Osteoblast (primary cell): ENCODE measurements at regions not wholly inside any gene's neighbourhood (a gene's known extent, or its start where the extent isn't known, plus 50 kb on each side); places are given as distances from the start of the nearest gene placed in this dataset.
A peak's percentile ranks its signal among the peaks of the same experiment; 100 is the strongest.

Experiments used
- DNase-seq: peaks from one replicate; pipeline ENCODE4 v3.0.0; 2011; ENCODE audit warnings: low spot score, mixed read lengths; ENCODE audit not compliant: insufficient read length; ENCODE audit errors: missing footprints
- H2AFZ ChIP-seq: 2 replicates; pipeline ENCODE4 v1.6.0; 2011; ENCODE audit warnings: mild to moderate bottlenecking, low read length
- H3K27ac ChIP-seq: 2 replicates; pipeline ENCODE4 v1.5.1; 2011; ENCODE audit warnings: mild to moderate bottlenecking, low read depth, low read length, moderate library complexity
- H3K27me3 ChIP-seq: 2 replicates; pipeline ENCODE4 v1.6.0; 2012; ENCODE audit warnings: mild to moderate bottlenecking, control low read depth, inconsistent platforms, low read length, moderate library complexity; ENCODE audit not compliant: insufficient read depth
- H3K36me3 ChIP-seq: 2 replicates; pipeline ENCODE4 v1.5.1; 2011; ENCODE audit warnings: mild to moderate bottlenecking, low read length, control low read depth, moderate library complexity; ENCODE audit not compliant: insufficient read depth
- H3K4me1 ChIP-seq: 2 replicates; pipeline ENCODE4 v1.5.1; 2011; ENCODE audit warnings: mild to moderate bottlenecking, low read length, control low read depth, moderate library complexity; ENCODE audit not compliant: insufficient read depth
- H3K4me2 ChIP-seq: 2 replicates; pipeline ENCODE4 v1.6.0; 2011; ENCODE audit warnings: mild to moderate bottlenecking, low read length; ENCODE audit not compliant: insufficient read depth
- H3K4me3 ChIP-seq: fragments of 200-600 bp; sonication (generic); 3 replicates; pipeline ENCODE4 v1.5.1; 2012; ENCODE audit warnings: mild to moderate bottlenecking, low read length, inconsistent platforms; ENCODE audit not compliant: insufficient read depth
- H3K79me2 ChIP-seq: 2 replicates; pipeline ENCODE4 v1.6.0; 2012; ENCODE audit warnings: mild to moderate bottlenecking, low read length, control low read depth, inconsistent platforms; ENCODE audit not compliant: insufficient read depth
- H3K9me3 ChIP-seq: 2 replicates; pipeline ENCODE4 v1.5.1; 2011; ENCODE audit warnings: low read depth, low read length, control low read depth
- H4K20me1 ChIP-seq: 2 replicates; pipeline ENCODE4 v1.6.0; 2012; ENCODE audit warnings: mild to moderate bottlenecking, low read length, control low read depth; ENCODE audit not compliant: insufficient read depth
- TF ChIP-seq, protein P1 (sequence below): IDR thresholded peaks from 2 replicates; pipeline ENCODE4 v1.5.1; 2011; ENCODE audit warnings: mild to moderate bottlenecking, low read depth, low read length, moderate library complexity; ENCODE audit errors: extremely low read depth

DNA sequence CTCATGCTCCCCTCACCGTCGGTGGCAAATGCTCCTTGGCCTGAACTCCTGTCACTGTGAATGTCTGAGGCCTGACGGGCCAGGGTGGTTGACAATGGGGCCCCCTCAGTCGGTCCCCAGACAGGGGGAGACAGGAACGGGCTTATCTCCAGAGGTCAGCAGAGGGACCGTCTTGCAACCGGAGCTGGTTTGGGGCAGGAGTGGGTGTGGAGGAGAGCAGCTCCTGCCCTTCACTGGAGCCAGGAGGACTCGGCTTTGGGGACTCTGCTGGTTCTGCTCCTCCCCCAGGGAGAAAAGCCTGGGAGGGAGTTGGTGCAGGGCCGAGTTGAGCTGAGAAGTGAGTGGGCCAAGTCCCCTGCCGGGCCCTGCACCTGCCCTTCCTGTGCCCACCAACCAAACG, 354.4 kb downstream of the BRD1 start:
- Histone ChIP-seq H3K79me2 (no peaks in the 10 kb centered on the region), H3K4me1 (no peaks in the 10 kb centered on the region), H4K20me1 (no peaks in the 10 kb centered on the region), H3K27ac (no peak overlapping the region), H3K9me3 (peaks cover 6% of the 10 kb centered on the region), H3K27me3 (no peaks in the 10 kb centered on the region), H3K4me2 (no peak overlapping the region), H3K36me3 (no peaks in the 10 kb centered on the region), H3K4me3 (no peak overlapping the region), H2AFZ (no peak overlapping the region)
- DNase-seq: peak; percentile 26
- TF ChIP-seq, protein P1, sequence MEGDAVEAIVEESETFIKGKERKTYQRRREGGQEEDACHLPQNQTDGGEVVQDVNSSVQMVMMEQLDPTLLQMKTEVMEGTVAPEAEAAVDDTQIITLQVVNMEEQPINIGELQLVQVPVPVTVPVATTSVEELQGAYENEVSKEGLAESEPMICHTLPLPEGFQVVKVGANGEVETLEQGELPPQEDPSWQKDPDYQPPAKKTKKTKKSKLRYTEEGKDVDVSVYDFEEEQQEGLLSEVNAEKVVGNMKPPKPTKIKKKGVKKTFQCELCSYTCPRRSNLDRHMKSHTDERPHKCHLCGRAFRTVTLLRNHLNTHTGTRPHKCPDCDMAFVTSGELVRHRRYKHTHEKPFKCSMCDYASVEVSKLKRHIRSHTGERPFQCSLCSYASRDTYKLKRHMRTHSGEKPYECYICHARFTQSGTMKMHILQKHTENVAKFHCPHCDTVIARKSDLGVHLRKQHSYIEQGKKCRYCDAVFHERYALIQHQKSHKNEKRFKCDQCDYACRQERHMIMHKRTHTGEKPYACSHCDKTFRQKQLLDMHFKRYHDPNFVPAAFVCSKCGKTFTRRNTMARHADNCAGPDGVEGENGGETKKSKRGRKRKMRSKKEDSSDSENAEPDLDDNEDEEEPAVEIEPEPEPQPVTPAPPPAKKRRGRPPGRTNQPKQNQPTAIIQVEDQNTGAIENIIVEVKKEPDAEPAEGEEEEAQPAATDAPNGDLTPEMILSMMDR: no peak

DNA sequence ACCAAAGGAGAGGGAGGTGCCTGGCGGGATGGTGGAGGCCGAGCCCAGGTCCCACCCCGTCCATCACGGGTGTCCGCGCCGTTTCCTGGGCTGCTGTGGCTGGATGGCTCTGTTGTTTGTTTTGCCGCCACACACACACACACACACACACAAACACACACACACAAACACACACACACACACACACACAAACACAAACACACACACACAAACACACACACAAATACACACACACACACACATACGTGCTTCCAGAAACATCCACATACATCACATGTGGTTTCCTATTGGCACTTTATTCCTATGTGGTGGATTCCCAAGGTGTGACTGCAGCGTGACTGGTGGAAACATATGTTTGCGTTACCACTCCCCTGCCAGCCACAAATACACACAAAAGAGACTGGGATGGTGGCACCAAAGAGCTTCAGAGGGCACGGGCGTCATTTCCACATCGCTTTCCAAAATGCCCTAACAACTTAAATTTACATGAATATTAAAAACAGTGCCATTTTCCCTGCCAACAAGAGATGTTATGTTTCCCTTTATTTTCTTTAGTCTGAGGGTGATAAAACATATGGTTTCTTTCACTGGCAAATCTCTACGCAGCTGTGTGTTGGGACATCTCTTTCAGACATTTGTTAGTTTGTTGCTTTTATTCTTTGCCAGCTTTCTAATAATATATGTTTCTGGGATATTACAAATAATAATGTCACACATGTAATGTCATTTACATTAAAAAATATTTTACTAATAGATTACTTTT, 356.8 kb downstream of the BRD1 start:
- H3K27me3 ChIP-seq: no peaks in the 10 kb centered on the region
- H2AFZ ChIP-seq: no peak overlapping the region
- peaks cover 6% of the 10 kb centered on the region for H3K9me3 ChIP-seq
- H3K36me3 ChIP-seq: no peaks in the 10 kb centered on the region
- H3K79me2 ChIP-seq: no peaks in the 10 kb centered on the region
- H3K27ac ChIP-seq: no peak overlapping the region
- no peak for DNase-seq
- H3K4me1 ChIP-seq: no peaks in the 10 kb centered on the region
- TF ChIP-seq, protein P1: no peak
- no peak overlapping the region for H3K4me3 ChIP-seq
- H4K20me1 ChIP-seq: no peaks in the 10 kb centered on the region
- H3K4me2 ChIP-seq: no peak overlapping the region

- no peaks in the 10 kb centered on the region for H3K36me3 ChIP-seq
- no peak overlapping the region for H3K4me3 ChIP-seq
- H3K4me2 ChIP-seq: no peak overlapping the region
- no peaks in the 10 kb centered on the region for H3K4me1 ChIP-seq
- no peak overlapping the region for H3K27ac ChIP-seq
- H3K27me3 ChIP-seq: no peaks in the 10 kb centered on the region
- no peaks in the 10 kb centered on the region for H3K79me2 ChIP-seq
- peak; percentile 74 for DNase-seq
- TF ChIP-seq, protein P1: no peak
- H2AFZ ChIP-seq: no peak overlapping the region
- peaks cover 5% of the 10 kb centered on the region for H3K9me3 ChIP-seq
- H4K20me1 ChIP-seq: no peaks in the 10 kb centered on the region
Measured at GRCh38 chr22:49469896-49470740, 357.6 kb downstream of the BRD1 start.

DNA sequence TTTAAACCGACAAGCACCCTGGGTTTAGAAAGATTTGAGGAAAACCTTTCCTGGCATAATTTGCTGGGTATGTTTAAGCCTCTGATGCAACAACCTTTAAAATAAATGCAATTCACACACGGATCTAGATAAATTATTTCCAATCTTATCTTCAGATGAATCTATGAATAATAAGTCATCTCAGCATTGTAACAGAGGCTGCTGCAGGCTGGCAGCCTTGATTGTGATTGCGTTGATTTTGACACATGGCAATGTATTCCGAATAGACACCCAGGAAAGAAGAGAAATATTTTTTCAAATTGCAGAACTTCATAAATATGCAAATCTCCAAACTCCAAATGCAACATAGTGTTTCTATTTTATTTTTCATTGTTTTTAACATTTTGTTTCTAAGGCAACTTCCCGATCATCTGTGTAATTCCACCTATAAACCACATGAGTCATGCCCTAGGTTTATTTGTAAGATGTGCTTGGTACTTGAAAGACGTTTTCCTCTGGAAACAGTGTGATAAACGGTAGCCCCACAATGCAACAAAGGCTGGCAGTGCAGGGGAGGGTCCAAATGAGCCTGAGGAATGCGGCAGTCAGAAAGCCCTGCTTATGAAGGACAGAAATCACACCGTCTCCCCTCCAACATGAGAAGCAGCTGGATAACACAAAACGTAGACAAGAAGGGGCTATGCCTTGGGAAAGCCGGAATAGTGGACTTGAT, 359.0 kb downstream of the BRD1 start:
- Histone ChIP-seq H2AFZ (no peak overlapping the region), H3K36me3 (no peaks in the 10 kb centered on the region), H3K4me2 (no peak overlapping the region), H3K27ac (no peak overlapping the region), H3K4me1 (no peaks in the 10 kb centered on the region), H3K27me3 (no peaks in the 10 kb centered on the region), H3K9me3 (peaks cover 2% of the 10 kb centered on the region), H3K4me3 (no peak overlapping the region), H3K79me2 (no peaks in the 10 kb centered on the region), H4K20me1 (no peaks in the 10 kb centered on the region)
- TF ChIP-seq, protein P1: no peak
- DNase-seq: peak; percentile 49
